Thyroid gland (tissue), 4 donors: ENCODE measurements at regions not wholly inside any gene's neighbourhood (a gene's known extent, or its start where the extent isn't known, plus 50 kb on each side); places are given as distances from the start of the nearest gene placed in this dataset.
"Not testable (repeated sequence)": the region's sequence is repeated elsewhere in the genome, so short reads cannot be mapped to it uniquely, and the experiment has no call there.

Experiments used
- DNase-seq, 2 donors: peaks; one replicate each; pipeline ENCODE4 v3.0.0-alpha.2; 2019
- H3K27ac ChIP-seq, 3 donors: fragments of 200-600 bp; sonication (generic); 1 replicate in 2 of 3; 2 replicates in 1 of 3; pipeline ENCODE4 v1.5.1; 2016 to 2019; ENCODE audit warnings: mild to moderate bottlenecking in 1 of 3, moderate library complexity in 1 of 3
- H3K27me3 ChIP-seq: fragments of 200-600 bp; sonication (generic); one replicate; pipeline ENCODE4 v1.5.1; 2019
- H3K36me3 ChIP-seq, 2 donors: fragments of 200-600 bp; sonication (generic); one replicate each; pipeline ENCODE4 v1.5.1; 2016 to 2019
- H3K4me1 ChIP-seq, 2 donors: fragments of 200-600 bp; sonication (generic); one replicate each; pipeline ENCODE4 v1.5.1; 2017 to 2019
- H3K4me3 ChIP-seq, 3 donors: fragments of 200-600 bp; sonication (generic); replicated peaks in 1 of 3; 1 replicate in 2 of 3; 2 replicates in 1 of 3; pipeline ENCODE4 v1.5.1; 2016; ENCODE audit warnings: mild to moderate bottlenecking in 1 of 3
- H3K9me3 ChIP-seq: fragments of 200-600 bp; sonication (generic); one replicate; pipeline ENCODE4 v1.5.1; 2017
- CTCF ChIP-seq, 6 experiments: fragments of 200-600 bp in 3 of 6; fragments of 450-650 bp in 3 of 6; sonication (generic) in 3 of 6; IDR thresholded peaks; one replicate each; pipeline ENCODE4 v1.5.1; 2016 to 2019; ENCODE audit warnings: antibody characterized with exemption in 6 of 6, mild to moderate bottlenecking in 2 of 6, inconsistent platforms in 1 of 6, moderate library complexity in 1 of 6
- POLR2A ChIP-seq, 2 donors: fragments of 450-650 bp; IDR thresholded peaks; one replicate each; pipeline ENCODE4 v1.6.1; 2017; ENCODE audit warnings: antibody characterized with exemption in 2 of 2, mild to moderate bottlenecking in 2 of 2, moderate library complexity in 1 of 2
- WGBS, 2 donors: methylation state at CpG; one replicate each; pipeline ENCODE4 v1.1.5; 2017; 5-methylcytosine and 5-hydroxymethylcytosine counted together
- intact Hi-C: fragments of 100-400 bp; cut with DNase I; formaldehyde crosslinking; loops from one replicate; pipeline ENCODE4 v1.15.1; 2023

GRCh38 chr16:27650073-27650701 lies 100.2 kb downstream of the KATNIP start:
- no peaks in the 10 kb centered on the region for H3K27me3 ChIP-seq
- H3K9me3 ChIP-seq, result no peaks in the 10 kb centered on the region
- peak in 1 of 2 donors; percentile 18 for DNase-seq
- H3K4me3 ChIP-seq, result no peak overlapping the region
- H3K36me3 ChIP-seq, result no peaks in the 10 kb centered on the region
- H3K27ac ChIP-seq, result no peak overlapping the region
- TF ChIP-seq POLR2A (IDR thresholded peaks at IDR 0.05) (no peak), CTCF (IDR thresholded peaks at IDR 0.05) (no peak)
- WGBS, 2 donors, result 78 to 80% methylated on average over 11 of the region's 11 CpGs
- intact Hi-C loops, result no loop called here
- no peaks in the 10 kb centered on the region for H3K4me1 ChIP-seq

- Histone ChIP-seq H3K36me3 (no peaks in the 10 kb centered on the region), H3K4me3 (no peak overlapping the region), H3K27me3 (no peaks in the 10 kb centered on the region), H3K27ac (no peak overlapping the region), H3K4me1 (no peaks in the 10 kb centered on the region), H3K9me3 (no peaks in the 10 kb centered on the region)
- TF ChIP-seq POLR2A (IDR thresholded peaks at IDR 0.05) (no peak), CTCF (IDR thresholded peaks at IDR 0.05) (no peak)
- DNase-seq, result no peak
- WGBS, 2 donors, result 81 to 85% methylated on average over 6 of the region's 6 CpGs
- intact Hi-C loops, result no loop called here
Observed at GRCh38 chr16:27651301-27651700, 101.4 kb downstream of the KATNIP start.

GRCh38 chr16:27657811-27658210 lies 107.9 kb downstream of the KATNIP start:
- H3K4me3 ChIP-seq, result no peak overlapping the region
- no peaks in the 10 kb centered on the region for H3K27me3 ChIP-seq
- intact Hi-C loops, result no loop called here
- DNase-seq, result no peak
- TF ChIP-seq POLR2A (IDR thresholded peaks at IDR 0.05) (no peak), CTCF (IDR thresholded peaks at IDR 0.05) (no peak)
- 96 to 97% methylated on average over 6 of the region's 6 CpGs for WGBS, 2 donors
- H3K27ac ChIP-seq, result no peak overlapping the region
- H3K36me3 ChIP-seq, result no peaks in the 10 kb centered on the region
- no peaks in the 10 kb centered on the region for H3K4me1 ChIP-seq
- no peaks in the 10 kb centered on the region for H3K9me3 ChIP-seq

GRCh38 chr16:27660507-27660906 lies 110.6 kb downstream of the KATNIP start:
- Histone ChIP-seq H3K27me3 (no peaks in the 10 kb centered on the region), H3K9me3 (no peaks in the 10 kb centered on the region), H3K4me1 (no peaks in the 10 kb centered on the region), H3K27ac (no peak overlapping the region), H3K36me3 (no peaks in the 10 kb centered on the region), H3K4me3 (no peak overlapping the region)
- TF ChIP-seq POLR2A (IDR thresholded peaks at IDR 0.05) (no peak), CTCF (IDR thresholded peaks at IDR 0.05) (no peak)
- 93 to 99% methylated on average over 4 of the region's 4 CpGs for WGBS, 2 donors
- DNase-seq, result no peak
- intact Hi-C loops, result no loop called here

- H3K27ac ChIP-seq, H3K4me3 ChIP-seq, intact Hi-C loops, H3K9me3 ChIP-seq, H3K36me3 ChIP-seq, DNase-seq, H3K4me1 ChIP-seq, H3K27me3 ChIP-seq: not testable (repeated sequence)
- WGBS, 2 donors, result 98% methylated on average over 7 of the region's 7 CpGs
Observed at GRCh38 chr16:27663235-27663634, 113.3 kb downstream of the KATNIP start.

- no peak for TF ChIP-seq CTCF (IDR thresholded peaks at IDR 0.05)
- TF ChIP-seq POLR2A (IDR thresholded peaks at IDR 0.05), result no peak
- Histone ChIP-seq H3K4me3 (no peak overlapping the region), H3K9me3 (no peaks in the 10 kb centered on the region), H3K27ac (no peak overlapping the region), H3K4me1 (no peaks in the 10 kb centered on the region), H3K27me3 (no peaks in the 10 kb centered on the region), H3K36me3 (no peaks in the 10 kb centered on the region)
- intact Hi-C loops, result no loop called here
- no peak for DNase-seq
Observed at GRCh38 chr16:27665881-27666280, 115.9 kb downstream of the KATNIP start.
